CD4-positive, alpha-beta memory T cell (primary cell): ENCODE measurements at regions not wholly inside any gene's neighbourhood (a gene's known extent, or its start where the extent isn't known, plus 50 kb on each side); places are given as distances from the start of the nearest gene placed in this dataset.

Source experiments
- CTCF ChIA-PET: fragments of 350-600 bp; sonication (Branson Sonifier 250); formaldehyde crosslinking; loops from one replicate; lab custom pipeline; 2021; ENCODE audit warnings: inconsistent platforms; ENCODE audit not compliant: partially characterized antibody; lab: Charles Lee
- POLR2A ChIA-PET: fragments of 350-600 bp; sonication (Branson Sonifier 250); formaldehyde crosslinking; loops from one replicate; lab custom pipeline; 2021; ENCODE audit not compliant: partially characterized antibody; lab: Charles Lee
- DNase-seq, 5 donors: peaks; one replicate each; pipeline versions ENCODE4 v3.0.0 to v3.0.0-alpha.2; 2020 to 2022; ENCODE audit warnings: mixed read lengths in 1 of 5
- H3K27ac ChIP-seq: one replicate; pipeline ENCODE4 v1.7.0; 2013; ENCODE audit warnings: low read depth, low read length
- H3K27me3 ChIP-seq: 2 replicates; pipeline ENCODE4 v1.7.0; 2013; ENCODE audit warnings: mild to moderate bottlenecking, low read length, moderate library complexity; ENCODE audit not compliant: insufficient read depth
- H3K36me3 ChIP-seq: 2 replicates; pipeline ENCODE4 v1.7.0; 2013; ENCODE audit warnings: mild to moderate bottlenecking, low read length, moderate library complexity; ENCODE audit not compliant: insufficient read depth
- H3K4me1 ChIP-seq: 2 replicates; pipeline ENCODE4 v1.7.0; 2013; ENCODE audit warnings: mild to moderate bottlenecking, low read length, moderate library complexity; ENCODE audit not compliant: insufficient read depth
- H3K4me3 ChIP-seq, 2 donors: one replicate each; pipeline ENCODE4 v1.7.0; 2013; ENCODE audit warnings: low read length in 2 of 2, mild to moderate bottlenecking in 1 of 2
- H3K9me3 ChIP-seq, 2 donors: one replicate each; pipeline ENCODE4 v1.7.0; 2013; ENCODE audit warnings: low read length in 2 of 2, control low read depth in 1 of 2; ENCODE audit not compliant: control insufficient read depth in 1 of 2
- H3K27ac Mint-ChIP-seq, 7 donors: one replicate each; pipeline ENCODE4 v1.8.0; 2020 to 2021; ENCODE audit warnings: mixed read lengths in 7 of 7, mild to moderate bottlenecking in 6 of 7, inconsistent platforms in 3 of 7, moderate library complexity in 3 of 7
- H3K27me3 Mint-ChIP-seq, 2 donors: one replicate each; pipeline ENCODE4 v1.8.0; 2020 to 2021; ENCODE audit warnings: mixed read lengths in 2 of 2
- H3K36me3 Mint-ChIP-seq, 2 donors: one replicate each; pipeline ENCODE4 v1.8.0; 2020 to 2021; ENCODE audit warnings: mixed read lengths in 2 of 2, inconsistent platforms in 1 of 2, mild to moderate bottlenecking in 1 of 2
- H3K4me1 Mint-ChIP-seq, 4 donors: one replicate each; pipeline ENCODE4 v1.8.0; 2020 to 2021; ENCODE audit warnings: mixed read lengths in 4 of 4, mild to moderate bottlenecking in 1 of 4
- H3K4me3 Mint-ChIP-seq, 8 donors: one replicate each; pipeline ENCODE4 v1.8.0; 2020 to 2021; ENCODE audit warnings: mixed read lengths in 8 of 8, mild to moderate bottlenecking in 7 of 8, moderate library complexity in 6 of 8, inconsistent platforms in 3 of 8
- H3K9me3 Mint-ChIP-seq, 8 donors: one replicate each; pipeline ENCODE4 v1.8.0; 2020 to 2021; ENCODE audit warnings: mixed read lengths in 8 of 8, mild to moderate bottlenecking in 5 of 8, inconsistent platforms in 3 of 8, moderate library complexity in 1 of 8
- intact Hi-C: fragments of 100-400 bp; cut with micrococcal nuclease; formaldehyde crosslinking; loops from one replicate; pipeline ENCODE4 v1.15.1; 2023

DNA sequence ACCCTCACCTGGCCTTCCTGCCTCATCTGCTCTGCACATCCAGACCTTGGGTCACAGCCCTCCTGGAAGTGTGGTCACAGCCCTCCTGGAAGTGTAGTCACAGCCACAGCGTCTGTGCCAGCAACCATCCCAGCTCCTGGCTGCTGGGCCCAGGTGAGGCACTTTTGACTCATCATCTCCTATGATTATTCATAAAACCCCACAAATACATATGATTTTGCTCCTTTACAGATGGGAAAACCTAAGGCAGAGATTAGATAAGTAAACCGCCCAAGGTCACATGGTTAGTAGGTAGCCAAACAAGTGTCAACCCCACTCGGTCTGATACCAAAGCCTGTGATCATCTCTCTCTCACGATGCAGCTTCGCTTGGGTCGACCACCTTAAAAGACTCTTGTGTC is 94.3 kb downstream of the PRLHR start:
- intact Hi-C loops: no loop called here
- POLR2A ChIA-PET: no interaction called here
- no peaks in the 10 kb centered on the region for H3K9me3 ChIP-seq
- H3K27me3 ChIP-seq: no peaks in the 10 kb centered on the region
- Mint-ChIP-seq H3K27ac (no peak overlapping the region), H3K27me3 (peaks cover 3 to 21% of the 10 kb centered on the region in 2 donors), H3K4me1 (peaks cover 0 to 6% (median 2%) of the 10 kb centered on the region in 4 donors), H3K4me3 (no peak overlapping the region), H3K36me3 (no peaks in the 10 kb centered on the region), H3K9me3 (peaks cover 0 to 2% (median 0%) of the 10 kb centered on the region in 8 donors)
- no peak for DNase-seq
- H3K4me1 ChIP-seq: no peaks in the 10 kb centered on the region
- CTCF ChIA-PET: no interaction called here
- H3K27ac ChIP-seq: no peak overlapping the region
- H3K36me3 ChIP-seq: no peaks in the 10 kb centered on the region
- H3K4me3 ChIP-seq: no peak overlapping the region

GRCh38 chr10:118500477-118501104 is 94.9 kb downstream of the PRLHR start:
- H3K9me3 Mint-ChIP-seq: peaks cover 0 to 2% (median 0%) of the 10 kb centered on the region in 8 donors
- ChIA-PET POLR2A (no interaction called here), CTCF (no interaction called here)
- intact Hi-C loops: no loop called here
- H3K4me3 Mint-ChIP-seq: no peak overlapping the region
- peaks cover 4 to 25% of the 10 kb centered on the region in 2 donors for H3K27me3 Mint-ChIP-seq
- Histone ChIP-seq H3K9me3 (no peaks in the 10 kb centered on the region), H3K4me3 (no peak overlapping the region), H3K36me3 (no peaks in the 10 kb centered on the region), H3K4me1 (no peaks in the 10 kb centered on the region), H3K27ac (no peak overlapping the region), H3K27me3 (no peaks in the 10 kb centered on the region)
- peaks cover 0 to 6% (median 2%) of the 10 kb centered on the region in 4 donors for H3K4me1 Mint-ChIP-seq
- no peaks in the 10 kb centered on the region for H3K36me3 Mint-ChIP-seq
- H3K27ac Mint-ChIP-seq: no peak overlapping the region
- no peak for DNase-seq

DNA sequence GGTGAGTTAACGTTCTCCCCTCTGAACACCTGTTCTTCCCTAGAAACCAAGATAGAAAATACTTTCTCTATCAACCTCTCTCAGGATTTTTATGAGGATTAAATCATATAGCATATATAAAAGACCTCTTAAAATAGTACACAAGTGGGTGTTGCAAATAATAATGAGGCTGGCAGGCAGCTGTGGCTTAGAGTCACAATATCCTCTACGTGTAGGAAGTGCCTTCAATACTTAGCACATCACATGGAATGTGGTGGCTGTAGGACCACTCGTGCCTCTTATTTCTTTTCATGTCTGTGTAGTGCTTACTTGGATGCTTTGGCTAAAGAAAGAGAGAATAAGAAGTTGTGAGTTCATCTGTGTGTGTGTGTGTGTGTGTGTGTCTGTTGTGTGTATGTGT is 96.3 kb downstream of the PRLHR start:
- H3K4me3 ChIP-seq: no peak overlapping the region
- no peaks in the 10 kb centered on the region for H3K4me1 ChIP-seq
- Mint-ChIP-seq H3K9me3 (no peaks in the 10 kb centered on the region), H3K27me3 (peaks cover 4 to 29% of the 10 kb centered on the region in 2 donors), H3K36me3 (no peaks in the 10 kb centered on the region), H3K4me1 (peaks cover 0 to 5% (median under 1%) of the 10 kb centered on the region in 4 donors), H3K27ac (no peak overlapping the region), H3K4me3 (no peak overlapping the region)
- no peaks in the 10 kb centered on the region for H3K36me3 ChIP-seq
- CTCF ChIA-PET: no interaction called here
- no peaks in the 10 kb centered on the region for H3K9me3 ChIP-seq
- intact Hi-C loops: no loop called here
- no peak for DNase-seq
- POLR2A ChIA-PET: no interaction called here
- no peak overlapping the region for H3K27ac ChIP-seq
- H3K27me3 ChIP-seq: no peaks in the 10 kb centered on the region

DNA sequence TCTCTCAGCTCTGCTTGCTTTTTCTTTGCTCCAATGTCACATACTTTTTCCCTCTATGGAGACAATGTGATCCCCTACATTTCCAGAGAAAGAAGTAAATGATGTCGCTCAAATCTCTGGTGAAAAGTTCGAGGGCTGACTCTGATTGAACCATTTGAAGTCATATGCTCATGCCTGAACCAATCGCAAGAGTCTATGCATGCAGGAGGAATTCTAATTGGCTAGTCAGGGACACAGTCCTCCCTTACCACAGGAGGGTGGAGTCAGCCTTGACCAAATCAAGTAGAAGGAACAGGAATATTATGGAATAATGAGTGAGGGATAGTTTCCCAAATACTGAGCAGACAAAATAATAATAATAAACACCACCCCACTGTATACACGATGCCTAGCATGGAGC is 96.8 kb downstream of the PRLHR start:
- Mint-ChIP-seq H3K27me3 (peaks cover 4 to 29% of the 10 kb centered on the region in 2 donors), H3K9me3 (no peaks in the 10 kb centered on the region), H3K36me3 (no peaks in the 10 kb centered on the region), H3K4me3 (no peak overlapping the region), H3K4me1 (no peaks in the 10 kb centered on the region), H3K27ac (no peak overlapping the region)
- intact Hi-C loops: no loop called here
- Histone ChIP-seq H3K27ac (no peak overlapping the region), H3K27me3 (no peaks in the 10 kb centered on the region), H3K4me1 (no peaks in the 10 kb centered on the region), H3K36me3 (no peaks in the 10 kb centered on the region), H3K9me3 (no peaks in the 10 kb centered on the region), H3K4me3 (no peak overlapping the region)
- no peak for DNase-seq
- ChIA-PET CTCF (no interaction called here), POLR2A (no interaction called here)

- Histone ChIP-seq H3K4me3 (no peak overlapping the region), H3K9me3 (no peaks in the 10 kb centered on the region), H3K4me1 (no peaks in the 10 kb centered on the region), H3K27me3 (no peaks in the 10 kb centered on the region), H3K36me3 (no peaks in the 10 kb centered on the region), H3K27ac (no peak overlapping the region)
- Mint-ChIP-seq H3K9me3 (peaks cover 0 to 2% (median 0%) of the 10 kb centered on the region in 8 donors), H3K27me3 (peaks cover 5 to 33% of the 10 kb centered on the region in 2 donors), H3K4me1 (no peaks in the 10 kb centered on the region), H3K4me3 (no peak overlapping the region), H3K36me3 (no peaks in the 10 kb centered on the region), H3K27ac (no peak overlapping the region)
- intact Hi-C loops: no loop called here
- DNase-seq: no peak
- ChIA-PET POLR2A (no interaction called here), CTCF (no interaction called here)
Measured at GRCh38 chr10:118497227-118497626, 98.2 kb downstream of the PRLHR start.

GRCh38 chr10:118496525-118496924 is 98.9 kb downstream of the PRLHR start:
- peaks cover 3 to 33% of the 10 kb centered on the region in 2 donors for H3K27me3 Mint-ChIP-seq
- H3K27me3 ChIP-seq: no peaks in the 10 kb centered on the region
- H3K27ac ChIP-seq: no peak overlapping the region
- intact Hi-C loops: no loop called here
- no peaks in the 10 kb centered on the region for H3K4me1 Mint-ChIP-seq
- no peak overlapping the region for H3K4me3 ChIP-seq
- no peak overlapping the region for H3K4me3 Mint-ChIP-seq
- H3K9me3 Mint-ChIP-seq: peaks cover 0 to 2% (median under 1%) of the 10 kb centered on the region in 8 donors
- no peaks in the 10 kb centered on the region for H3K36me3 Mint-ChIP-seq
- no peaks in the 10 kb centered on the region for H3K9me3 ChIP-seq
- H3K27ac Mint-ChIP-seq: no peak overlapping the region
- no peaks in the 10 kb centered on the region for H3K4me1 ChIP-seq
- H3K36me3 ChIP-seq: no peaks in the 10 kb centered on the region
- no peak for DNase-seq
- CTCF ChIA-PET: no interaction called here
- POLR2A ChIA-PET: no interaction called here

GRCh38 chr10:118495499-118495898 is 99.9 kb downstream of the PRLHR start:
- Mint-ChIP-seq H3K4me1 (no peaks in the 10 kb centered on the region), H3K9me3 (peaks cover 0 to 12% (median 9%) of the 10 kb centered on the region in 8 donors), H3K4me3 (no peak overlapping the region), H3K27ac (no peak overlapping the region), H3K27me3 (peaks cover 5 to 26% of the 10 kb centered on the region in 2 donors), H3K36me3 (no peaks in the 10 kb centered on the region)
- no peaks in the 10 kb centered on the region for H3K36me3 ChIP-seq
- intact Hi-C loops: no loop called here
- no peak for DNase-seq
- no peak overlapping the region for H3K4me3 ChIP-seq
- H3K9me3 ChIP-seq: no peaks in the 10 kb centered on the region
- H3K27ac ChIP-seq: no peak overlapping the region
- ChIA-PET CTCF (no interaction called here), POLR2A (no interaction called here)
- H3K27me3 ChIP-seq: no peaks in the 10 kb centered on the region
- no peaks in the 10 kb centered on the region for H3K4me1 ChIP-seq
